HS-27A (cell line): ENCODE measurements at regions not wholly inside any gene's neighbourhood (a gene's known extent, or its start where the extent isn't known, plus 50 kb on each side); places are given as distances from the start of the nearest gene placed in this dataset.

Experiments used
- DNase-seq: peaks from one replicate; pipeline ENCODE4 v3.0.0-alpha.2; 2012; ENCODE audit warnings: low read depth, missing footprints

DNA sequence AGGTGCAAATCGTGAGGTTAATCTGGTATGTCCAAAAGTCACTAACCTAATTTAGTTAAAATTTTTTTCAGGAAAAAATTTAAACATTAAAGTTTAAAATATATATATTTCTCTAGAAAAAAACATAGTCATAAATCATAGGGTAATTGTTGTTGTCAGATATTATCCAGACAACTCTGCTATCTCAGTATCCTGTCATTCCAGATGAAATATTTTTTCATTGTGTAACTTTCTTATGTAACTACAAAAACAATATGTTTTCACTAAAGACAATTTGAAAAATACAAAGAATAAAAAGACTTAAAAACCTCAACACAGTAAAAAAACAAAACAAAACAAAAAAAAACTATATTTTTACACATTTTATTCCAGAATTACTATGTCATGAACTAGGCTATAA is 57.6 kb downstream of the TENT5A start:
- DNase-seq = no peak

DNA sequence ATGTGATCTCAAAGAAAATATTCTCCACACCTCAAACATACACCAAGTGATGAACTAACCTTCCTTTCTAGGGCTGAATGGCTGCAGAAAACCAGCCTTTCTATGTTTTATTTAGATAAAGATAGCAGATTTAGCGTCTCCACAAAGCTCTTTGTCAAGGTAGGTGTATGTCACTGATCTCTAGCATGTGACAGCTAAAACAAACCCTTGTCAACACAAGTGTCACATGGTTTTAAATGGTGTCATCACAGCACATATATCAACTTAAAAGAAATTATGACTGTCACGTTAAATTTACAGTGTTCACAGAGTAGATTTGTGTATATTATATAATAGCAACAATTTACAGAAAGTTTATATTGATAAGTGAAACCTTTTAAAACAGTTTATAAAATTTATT is 58.3 kb downstream of the TENT5A start:
- DNase-seq = no peak

GRCh38 chr6:81693266-81693665 is 59.2 kb downstream of the TENT5A start:
- DNase-seq = no peak

DNA sequence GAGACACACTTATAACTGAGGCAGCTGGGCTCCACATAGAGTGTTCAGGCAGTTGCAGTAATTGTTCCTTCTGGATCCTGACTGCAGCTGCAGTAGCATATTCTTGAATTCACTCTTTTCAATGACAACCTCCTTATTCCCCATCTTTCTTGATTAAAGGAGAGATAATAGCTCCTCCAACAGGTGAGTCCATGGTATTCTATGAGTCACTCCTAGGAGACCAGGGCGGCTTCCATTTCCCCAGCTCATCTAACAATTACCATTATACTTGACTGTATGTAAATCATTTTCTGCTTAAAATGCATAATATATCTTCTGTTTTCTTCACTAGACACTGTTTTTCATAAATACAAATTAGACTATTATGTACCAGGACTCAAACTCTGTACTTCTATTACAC is 62.4 kb downstream of the TENT5A start:
- DNase-seq = no peak

DNA sequence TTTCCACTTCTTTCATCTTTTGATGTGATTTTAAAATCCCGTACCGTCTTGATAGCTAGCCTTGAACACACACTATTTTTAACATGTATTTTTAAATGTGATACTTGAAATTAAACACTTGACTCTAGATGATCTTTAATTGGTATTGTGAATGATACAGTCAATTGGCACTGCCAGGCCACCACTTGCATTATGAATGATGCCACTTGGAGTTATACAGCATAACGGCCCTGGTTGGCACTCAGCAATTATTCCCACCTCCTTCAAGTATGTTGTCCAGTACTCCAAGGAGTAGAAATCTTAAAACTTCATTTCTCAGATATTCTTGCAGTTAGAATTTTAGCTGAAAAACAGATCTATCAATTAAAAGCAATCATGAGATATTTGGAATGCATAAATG is 62.9 kb downstream of the TENT5A start:
- DNase-seq = no peak

- DNase-seq = no peak
Observed at GRCh38 chr6:81683912-81684311, 68.6 kb downstream of the TENT5A start.

DNA sequence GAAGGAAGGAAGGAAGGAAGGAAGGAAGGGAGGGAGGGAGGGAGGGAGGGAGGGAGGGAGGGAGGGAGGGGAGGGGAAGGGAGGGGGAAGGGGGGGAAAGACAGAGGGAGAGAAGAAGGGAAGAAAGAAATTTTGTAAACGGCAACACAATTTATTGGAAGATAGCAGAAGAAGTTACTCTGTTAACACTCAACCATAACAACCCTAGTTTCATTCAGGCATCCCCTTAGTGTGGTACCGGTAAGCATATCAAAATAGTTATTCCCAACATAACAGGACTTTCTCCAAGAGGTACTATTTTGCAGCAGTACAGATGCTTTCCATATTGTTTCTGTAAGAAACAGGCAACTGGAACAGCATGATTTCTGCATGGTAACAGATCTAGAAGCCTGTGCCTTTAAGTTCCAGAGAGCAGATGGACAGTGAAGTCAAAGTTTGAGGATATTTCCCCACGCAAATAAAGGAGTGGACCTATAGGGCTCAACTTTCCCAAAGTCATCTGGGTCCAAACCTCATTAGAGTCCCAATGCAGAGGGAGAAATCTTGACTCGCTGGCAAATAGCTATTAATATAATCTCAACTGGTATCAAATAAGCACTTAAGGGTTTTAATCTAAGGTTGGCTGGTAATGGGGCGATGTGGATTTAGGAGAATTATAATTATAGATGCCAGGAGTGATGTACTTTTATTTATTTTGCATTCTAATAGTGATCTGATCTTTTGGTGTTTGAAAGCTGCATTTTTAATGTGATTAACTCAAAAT is 69.4 kb downstream of the TENT5A start:
- no peak for DNase-seq

DNA sequence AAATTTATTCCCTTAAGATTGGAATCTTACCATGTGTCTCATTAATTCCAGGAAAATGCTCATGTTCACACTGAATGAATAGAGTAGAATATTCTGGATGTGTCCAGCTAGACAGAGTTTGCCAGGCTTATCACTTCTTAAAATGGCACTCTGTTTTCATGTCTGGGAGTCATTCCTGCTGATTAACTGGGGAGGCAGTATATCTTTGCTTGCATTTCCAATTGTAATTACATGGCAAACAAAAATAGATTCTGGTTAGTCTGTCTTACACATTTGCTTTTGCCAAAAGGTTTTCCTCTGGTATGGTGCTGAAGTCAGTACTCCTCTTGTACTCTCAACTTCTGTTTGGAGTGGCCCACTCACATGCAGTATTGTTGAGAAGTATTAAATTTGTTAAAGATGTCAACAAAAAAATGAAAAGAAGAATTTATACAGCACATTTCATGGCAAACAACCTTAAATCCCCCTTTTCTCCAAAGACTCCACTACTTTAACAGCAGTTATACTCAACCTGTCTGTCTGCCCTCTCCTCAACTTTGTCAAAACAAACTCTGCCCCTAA is 70.2 kb downstream of the TENT5A start:
- no peak for DNase-seq

DNA sequence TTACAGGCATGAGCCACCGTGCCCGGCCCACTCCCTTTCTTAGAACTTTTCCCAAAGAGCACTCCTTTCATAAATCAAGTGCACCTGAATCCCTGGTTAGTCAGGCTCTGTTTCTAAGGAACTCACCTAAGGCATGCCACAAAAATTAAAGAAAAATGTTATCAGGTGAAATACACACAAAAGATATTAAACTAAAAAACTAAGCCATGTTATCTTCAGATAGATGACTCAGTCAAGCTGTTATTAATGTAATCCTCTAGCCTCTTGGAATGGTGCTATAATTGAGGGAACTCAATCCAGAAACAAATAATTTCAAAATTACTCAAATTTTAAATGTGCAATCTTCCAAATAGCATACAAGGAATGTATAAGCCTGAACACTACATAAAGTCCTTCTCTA is 83.0 kb downstream of the TENT5A start:
- no peak for DNase-seq

- DNase-seq = no peak
Observed at GRCh38 chr6:81668615-81669047, 83.8 kb downstream of the TENT5A start.

DNA sequence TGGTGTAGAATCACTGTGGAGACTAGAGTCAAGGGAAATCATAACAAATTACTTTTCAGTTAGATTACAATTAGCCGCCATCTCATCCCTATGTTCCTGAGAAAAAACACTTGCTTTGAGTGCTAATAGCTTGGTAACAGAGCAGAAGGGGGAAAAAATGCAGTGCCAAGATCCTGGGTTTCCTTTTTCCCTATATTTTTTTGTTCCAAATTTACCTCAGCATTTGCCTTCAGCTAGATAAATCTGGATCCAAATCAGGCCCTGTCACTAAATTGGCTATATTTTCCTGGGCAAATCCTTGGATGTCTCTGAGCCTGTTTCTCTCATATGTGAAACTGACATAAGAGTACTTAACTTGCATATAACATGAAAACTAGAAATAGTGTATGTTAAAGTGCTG is 86.0 kb downstream of the TENT5A start:
- DNase-seq = no peak

DNA sequence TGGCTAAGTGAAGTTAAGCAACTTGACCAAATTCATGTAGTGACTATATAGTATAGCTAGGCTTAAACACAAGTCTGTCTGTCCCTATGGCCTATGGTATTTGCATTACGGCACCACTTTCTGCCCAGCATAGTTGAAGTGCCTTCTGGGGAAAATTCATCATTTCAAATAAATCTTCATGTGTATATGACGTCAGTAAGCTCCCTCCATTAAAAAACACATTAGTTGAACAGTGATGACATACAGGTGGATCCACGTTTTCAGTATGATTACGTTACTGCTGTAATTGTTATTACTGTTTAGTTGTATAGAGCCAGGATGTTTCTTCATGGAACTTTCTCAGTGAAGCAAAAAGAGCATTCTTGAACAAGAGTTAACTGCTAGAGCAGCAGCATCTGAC is 96.2 kb downstream of the TENT5A start:
- no peak for DNase-seq

DNA sequence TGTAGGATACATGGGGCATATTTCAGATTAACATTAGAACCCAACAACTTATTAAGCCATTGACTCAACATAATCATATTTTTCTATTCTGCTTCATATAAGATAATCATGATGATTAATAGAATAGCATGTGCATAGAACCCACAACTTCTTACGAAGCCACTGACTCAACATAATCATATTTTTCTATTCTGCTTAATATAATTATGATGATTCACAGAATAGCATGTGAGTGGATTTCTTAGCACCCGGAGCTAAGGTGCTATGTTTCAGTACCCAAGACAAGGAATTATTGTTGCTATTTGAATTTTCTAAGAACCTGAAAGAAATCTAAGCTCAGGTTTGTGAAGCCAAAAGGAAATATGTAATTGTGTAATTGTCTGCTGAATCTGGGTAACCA is 96.8 kb downstream of the TENT5A start:
- DNase-seq = no peak

DNA sequence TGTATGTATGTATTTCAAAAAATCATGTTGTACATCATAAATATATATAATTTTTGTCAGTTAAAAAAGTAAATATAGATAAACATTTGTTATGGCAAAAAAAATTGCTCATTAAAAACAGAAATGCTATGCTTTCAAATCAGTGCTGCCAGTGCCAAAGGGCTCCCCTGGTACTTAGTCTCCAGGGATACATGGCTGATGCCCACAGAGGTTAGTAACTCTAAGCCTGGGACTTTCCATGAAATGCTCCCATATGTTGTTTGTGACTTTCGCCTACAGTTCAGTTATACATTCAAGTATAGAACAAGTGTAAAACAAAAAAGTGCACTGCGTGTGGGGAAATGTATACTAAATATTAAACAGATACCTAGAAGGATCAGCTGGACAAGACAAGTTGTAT is 104.0 kb downstream of the TENT5A start:
- DNase-seq = no peak

GRCh38 chr6:81643156-81643555 is 109.3 kb downstream of the TENT5A start:
- DNase-seq = no peak

DNA sequence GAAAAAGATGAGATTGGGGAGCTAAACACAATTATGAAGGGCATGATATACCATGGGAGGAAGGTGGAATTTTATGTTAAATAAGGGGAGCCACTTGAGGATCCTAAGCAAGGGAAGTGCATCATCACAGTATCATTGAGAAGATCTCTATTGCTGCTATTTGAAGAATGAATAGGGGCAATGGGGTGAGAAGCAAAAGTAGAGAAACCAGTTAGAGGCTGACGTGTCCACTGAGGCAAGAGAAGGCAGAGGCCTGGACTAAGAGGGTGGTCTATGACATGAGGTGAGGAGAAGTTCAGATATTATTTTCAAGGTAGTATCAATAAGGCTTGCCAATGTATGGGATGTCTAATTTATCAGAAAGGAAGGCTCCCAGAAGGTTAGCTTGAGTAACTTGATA is 111.6 kb downstream of the TENT5A start:
- no peak for DNase-seq

DNA sequence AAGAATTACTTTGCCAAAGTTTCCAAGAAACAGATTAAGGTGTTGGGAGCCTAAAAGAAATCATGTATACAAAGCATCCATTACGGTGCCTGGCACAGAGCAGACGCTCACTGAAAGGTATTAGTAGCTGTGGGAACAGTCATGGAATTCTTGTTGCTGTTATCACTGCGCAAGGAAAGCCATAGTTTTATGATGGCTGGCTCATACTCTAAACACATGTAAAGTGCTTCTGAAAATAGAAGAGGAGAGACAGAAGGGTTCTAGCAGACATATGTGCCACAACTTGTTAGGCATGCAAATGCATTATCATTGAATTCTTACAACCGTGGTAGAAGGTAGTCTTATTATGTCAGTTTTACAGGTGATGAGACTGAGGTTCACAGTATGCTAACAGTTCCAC is 112.4 kb downstream of the TENT5A start:
- DNase-seq = no peak

DNA sequence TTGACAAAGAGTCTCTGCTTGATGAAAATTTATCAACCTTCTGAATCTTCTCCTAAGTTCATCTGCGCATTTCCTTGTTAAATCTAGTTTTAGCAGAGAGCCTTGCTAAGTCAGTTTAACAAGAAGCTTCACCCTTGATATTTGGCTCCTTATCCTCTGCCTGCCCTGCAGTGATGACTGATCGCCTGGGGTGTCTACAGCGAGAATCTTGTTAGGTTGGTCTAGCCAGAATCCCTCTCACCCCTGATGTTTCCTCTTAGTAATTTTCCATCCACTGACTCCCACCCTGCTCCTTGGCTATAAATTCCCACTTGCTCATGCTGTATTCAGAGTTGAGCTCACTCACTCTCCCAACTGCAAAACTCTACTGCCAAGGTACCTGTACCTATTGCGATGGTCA is 114.1 kb downstream of the TENT5A start:
- DNase-seq = no peak

DNA sequence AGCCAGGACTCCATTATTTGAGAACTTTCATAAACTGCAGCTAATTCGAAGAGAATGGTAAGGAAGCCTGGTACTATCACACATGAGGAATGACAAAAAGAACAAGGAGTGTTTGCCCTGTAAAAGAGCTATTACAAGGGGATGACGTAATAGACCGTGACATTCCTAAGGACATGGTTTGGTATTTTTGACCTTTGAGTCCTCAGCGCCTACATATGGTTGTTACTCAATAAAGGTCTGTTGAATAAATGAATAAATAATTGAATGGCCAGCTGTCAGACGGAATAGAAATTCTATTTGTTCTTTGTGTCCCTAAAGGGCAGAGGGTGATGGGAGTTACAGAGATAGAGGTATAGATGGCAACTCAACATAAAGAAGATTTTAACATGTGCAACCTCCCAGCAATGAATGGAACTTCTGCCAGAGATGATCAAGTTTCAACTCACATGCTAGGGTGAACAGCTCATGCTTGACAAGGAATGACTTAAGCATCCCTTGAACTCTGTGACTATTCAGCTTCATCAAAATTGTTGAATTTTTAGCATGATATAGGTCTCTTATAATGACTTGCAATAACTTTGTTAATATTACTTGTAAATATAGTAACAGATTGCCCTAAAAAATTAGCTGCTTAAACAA is 115.4 kb downstream of the TENT5A start:
- no peak for DNase-seq

DNA sequence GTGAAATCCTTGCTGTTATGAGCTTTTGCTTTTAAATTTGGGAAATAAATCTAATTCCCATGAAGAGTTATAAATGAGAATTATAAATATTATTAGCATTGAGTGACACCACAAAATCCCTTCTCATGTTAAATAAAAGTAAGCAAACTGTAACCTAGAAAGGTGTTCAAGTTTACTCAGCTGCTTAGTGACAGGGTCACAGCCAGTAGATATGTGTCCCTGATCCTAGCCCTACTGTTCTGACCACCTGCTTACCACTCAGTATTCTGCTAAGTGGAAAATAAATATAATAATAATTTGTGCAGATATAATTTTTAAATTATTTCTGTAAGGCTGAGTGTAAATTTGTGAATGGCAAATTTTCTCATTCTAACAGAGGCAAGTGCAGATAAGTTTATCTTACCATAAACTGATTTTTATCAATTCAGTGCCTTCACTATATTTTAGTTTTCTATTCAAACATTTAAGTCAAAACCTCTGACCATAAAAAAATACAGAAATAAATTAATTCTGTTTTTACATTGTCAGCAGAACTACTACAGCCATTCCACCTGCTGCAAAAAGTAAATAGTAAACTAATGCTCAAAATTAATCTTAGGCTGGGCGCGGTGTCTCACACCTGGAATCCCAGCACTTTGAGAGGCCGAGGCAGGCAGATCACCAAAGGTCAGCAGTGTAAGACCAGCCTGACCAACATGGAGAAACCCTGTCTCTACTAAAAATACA is 118.2 kb downstream of the TENT5A start:
- no peak for DNase-seq

DNA sequence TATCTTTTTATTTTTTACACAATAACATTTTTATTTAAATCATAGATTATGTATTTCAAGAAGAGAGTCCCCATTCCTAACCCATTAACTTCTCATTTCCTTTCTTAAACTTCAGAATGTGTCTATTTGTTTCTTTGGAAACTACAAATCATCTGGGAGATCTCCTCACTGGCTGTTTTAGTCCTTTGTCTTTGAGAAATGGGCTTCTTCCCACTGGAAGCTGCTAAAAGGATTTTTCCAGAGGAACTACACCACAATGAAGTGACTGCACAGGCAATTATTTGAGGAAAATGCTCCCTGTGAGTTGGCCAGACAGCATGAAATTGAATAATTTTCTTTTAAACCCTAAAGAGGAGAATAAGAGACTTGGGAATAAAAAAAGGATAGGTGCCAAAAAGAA is 119.1 kb downstream of the TENT5A start:
- DNase-seq = no peak

GRCh38 chr6:81630719-81631118 is 121.8 kb downstream of the TENT5A start:
- no peak for DNase-seq

DNA sequence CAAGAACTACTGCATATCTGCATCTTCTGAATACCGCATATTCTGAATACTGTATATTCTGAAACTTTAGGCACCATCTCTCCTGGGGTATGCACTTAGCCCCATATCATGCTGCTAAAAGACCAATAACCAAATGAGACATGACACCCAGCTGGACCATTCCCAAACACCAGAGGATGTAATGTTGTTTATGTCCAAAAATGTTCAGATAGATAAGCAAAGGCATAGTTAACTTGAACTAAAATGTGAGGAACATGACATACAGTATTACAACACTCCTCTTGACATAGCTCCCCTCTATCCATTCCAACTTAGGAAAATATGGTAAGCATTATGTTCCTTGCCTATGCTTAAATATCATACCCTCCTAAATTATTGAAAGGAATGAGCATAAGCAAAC is 127.3 kb downstream of the TENT5A start:
- no peak for DNase-seq
